WTC11 (cell line): ENCODE measurements at regions not wholly inside any gene's neighbourhood (a gene's known extent, or its start where the extent isn't known, plus 50 kb on each side); places are given as distances from the start of the nearest gene placed in this dataset.
A peak's percentile ranks its signal among the peaks of the same experiment; 100 is the strongest.

Experiments used
- ATAC-seq: fragments of 200-7000 bp; cut with Tn5 transposase; 2 replicates; pipeline ENCODE4 v1.10.0; 2021; ENCODE audit warnings: mild to moderate bottlenecking, moderate library complexity
- CTCF ChIA-PET: fragments of 300-600 bp; sonication (Branson Sonifier 250); formaldehyde crosslinking; loops from one replicate; lab custom pipeline; 2021; ENCODE audit warnings: antibody characterized with exemption; lab: Charles Lee
- POLR2A ChIA-PET: fragments of 350-600 bp; sonication (Branson Sonifier 250); formaldehyde crosslinking; loops from one replicate; lab custom pipeline; 2021; ENCODE audit warnings: antibody characterized with exemption; lab: Charles Lee
- DNase-seq: peaks from one replicate; pipeline ENCODE4 v3.0.0; 2021; ENCODE audit warnings: low spot score
- H3K27ac Mint-ChIP-seq: 2 replicates; pipeline ENCODE4 v1.8.0; 2021; ENCODE audit warnings: mixed read lengths
- H3K27me3 Mint-ChIP-seq: 2 replicates; pipeline ENCODE4 v1.8.0; 2021; ENCODE audit warnings: low read depth, mild to moderate bottlenecking, moderate library complexity, mixed read lengths
- H3K36me3 Mint-ChIP-seq: 2 replicates; pipeline ENCODE4 v1.8.0; 2021; ENCODE audit warnings: mixed read lengths
- H3K4me1 Mint-ChIP-seq: 2 replicates; pipeline ENCODE4 v1.8.0; 2022; ENCODE audit warnings: mixed read lengths
- H3K4me3 Mint-ChIP-seq: 2 replicates; pipeline ENCODE4 v1.8.0; 2021; ENCODE audit warnings: mild to moderate bottlenecking, moderate library complexity, mixed read lengths
- H3K9me3 Mint-ChIP-seq: 2 replicates; pipeline ENCODE4 v1.8.0; 2021; ENCODE audit warnings: mixed read lengths
- CBFB ChIP-seq: sonication (generic); formaldehyde crosslinking; IDR thresholded peaks from 2 replicates; pipeline ENCODE4 v1.8.1; 2022; ENCODE audit warnings: mild to moderate bottlenecking, low read depth, missing genetic modification reagents
- CREB1 ChIP-seq: sonication (generic); formaldehyde crosslinking; IDR thresholded peaks from 2 replicates; pipeline ENCODE4 v1.8.0; 2023; ENCODE audit warnings: mild to moderate bottlenecking, missing genetic modification reagents
- CTCF ChIP-seq: fragments of 200-600 bp; IDR thresholded peaks from 2 replicates; pipeline ENCODE4 v1.8.0; 2022; ENCODE audit warnings: antibody characterized with exemption
- ELF4 ChIP-seq: sonication (generic); formaldehyde crosslinking; IDR thresholded peaks from 2 replicates; pipeline ENCODE4 v1.8.1; 2022; ENCODE audit warnings: low read depth, mild to moderate bottlenecking, moderate library complexity, missing genetic modification reagents
- FOXJ3 ChIP-seq: sonication (generic); formaldehyde crosslinking; IDR thresholded peaks from 2 replicates; pipeline ENCODE4 v1.9.0; 2021; ENCODE audit warnings: missing genetic modification reagents, mild to moderate bottlenecking, borderline replicate concordance
- FOXP1 ChIP-seq: sonication (generic); formaldehyde crosslinking; IDR thresholded peaks from 2 replicates; pipeline ENCODE4 v1.8.0; 2022; ENCODE audit warnings: missing genetic modification reagents, mild to moderate bottlenecking, moderate library complexity, borderline replicate concordance
- GRHL2 ChIP-seq: fragments of 250-450 bp; sonication (Bioruptor Pico); IDR thresholded peaks from 2 replicates; pipeline ENCODE4 v1.8.0; 2022; ENCODE audit warnings: mild to moderate bottlenecking, moderate library complexity; ENCODE audit not compliant: insufficient replicate concordance, severe bottlenecking
- GTF2I ChIP-seq: fragments of 250-450 bp; sonication (Bioruptor Pico); conservative IDR thresholded peaks from 2 replicates; pipeline ENCODE4 v1.4.0; 2021; ENCODE audit warnings: mild to moderate bottlenecking
- HMGXB4 ChIP-seq: sonication (generic); formaldehyde crosslinking; IDR thresholded peaks from 2 replicates; pipeline ENCODE4 v1.8.1; 2023; ENCODE audit warnings: mild to moderate bottlenecking, moderate library complexity, missing genetic modification reagents
- JUN ChIP-seq: sonication (generic); formaldehyde crosslinking; IDR thresholded peaks from 2 replicates; pipeline ENCODE4 v1.8.0; 2023; ENCODE audit warnings: mild to moderate bottlenecking, missing genetic modification reagents
- KAT7 ChIP-seq: sonication (generic); formaldehyde crosslinking; IDR thresholded peaks from 2 replicates; pipeline ENCODE4 v1.8.1; 2023; ENCODE audit warnings: missing genetic modification reagents, mild to moderate bottlenecking, borderline replicate concordance
- NFATC4 ChIP-seq: fragments of 250-450 bp; sonication (Bioruptor Pico); IDR thresholded peaks from 2 replicates; pipeline ENCODE4 v1.9.0; 2021; ENCODE audit warnings: mild to moderate bottlenecking
- RELA ChIP-seq: sonication (generic); formaldehyde crosslinking; IDR thresholded peaks from 2 replicates; pipeline ENCODE4 v1.8.1; 2022; ENCODE audit warnings: missing genetic modification reagents, mild to moderate bottlenecking, borderline replicate concordance
- SMAD3 ChIP-seq: sonication (generic); formaldehyde crosslinking; IDR thresholded peaks from 2 replicates; pipeline ENCODE4 v1.8.0; 2022; ENCODE audit warnings: missing genetic modification reagents, mild to moderate bottlenecking, borderline replicate concordance
- ZNF121 ChIP-seq: sonication (generic); formaldehyde crosslinking; IDR thresholded peaks from 2 replicates; pipeline ENCODE4 v1.8.0; 2023; ENCODE audit warnings: missing genetic modification reagents
- ZNF138 ChIP-seq: sonication (generic); formaldehyde crosslinking; conservative IDR thresholded peaks from 2 replicates; pipeline ENCODE4 v1.8.1; 2022; ENCODE audit warnings: mild to moderate bottlenecking, moderate library complexity, missing genetic modification reagents
- ZNF396 ChIP-seq: fragments of 250-450 bp; sonication (Bioruptor Pico); IDR thresholded peaks from 2 replicates; pipeline ENCODE4 v1.8.0; 2021; ENCODE audit warnings: mild to moderate bottlenecking, moderate library complexity, borderline replicate concordance
- ZNF416 ChIP-seq: fragments of 250-450 bp; sonication (Bioruptor Pico); IDR thresholded peaks from 2 replicates; pipeline ENCODE4 v1.9.0; 2021; ENCODE audit warnings: mild to moderate bottlenecking, inconsistent platforms
- ZNF423 ChIP-seq: fragments of 250-450 bp; sonication (Bioruptor Pico); IDR thresholded peaks from 2 replicates; pipeline ENCODE4 v2.1.2; 2022; ENCODE audit warnings: mild to moderate bottlenecking, moderate library complexity
- TF ChIP-seq, protein P1 (sequence below): fragments of 250-450 bp; sonication (Bioruptor Pico); IDR thresholded peaks from 2 replicates; pipeline ENCODE4 v1.9.0; 2021; ENCODE audit warnings: moderate library complexity, mild to moderate bottlenecking, inconsistent platforms, borderline replicate concordance
- TF ChIP-seq, protein P2 (sequence below): fragments of 250-450 bp; sonication (Bioruptor Pico); conservative IDR thresholded peaks from 2 replicates; pipeline ENCODE4 v1.9.0; 2021; ENCODE audit warnings: mild to moderate bottlenecking
- TF ChIP-seq, protein P3 (sequence below): fragments of 250-450 bp; sonication (Bioruptor Pico); IDR thresholded peaks from 2 replicates; pipeline ENCODE4 v1.9.0; 2021; ENCODE audit warnings: mild to moderate bottlenecking, borderline replicate concordance

DNA sequence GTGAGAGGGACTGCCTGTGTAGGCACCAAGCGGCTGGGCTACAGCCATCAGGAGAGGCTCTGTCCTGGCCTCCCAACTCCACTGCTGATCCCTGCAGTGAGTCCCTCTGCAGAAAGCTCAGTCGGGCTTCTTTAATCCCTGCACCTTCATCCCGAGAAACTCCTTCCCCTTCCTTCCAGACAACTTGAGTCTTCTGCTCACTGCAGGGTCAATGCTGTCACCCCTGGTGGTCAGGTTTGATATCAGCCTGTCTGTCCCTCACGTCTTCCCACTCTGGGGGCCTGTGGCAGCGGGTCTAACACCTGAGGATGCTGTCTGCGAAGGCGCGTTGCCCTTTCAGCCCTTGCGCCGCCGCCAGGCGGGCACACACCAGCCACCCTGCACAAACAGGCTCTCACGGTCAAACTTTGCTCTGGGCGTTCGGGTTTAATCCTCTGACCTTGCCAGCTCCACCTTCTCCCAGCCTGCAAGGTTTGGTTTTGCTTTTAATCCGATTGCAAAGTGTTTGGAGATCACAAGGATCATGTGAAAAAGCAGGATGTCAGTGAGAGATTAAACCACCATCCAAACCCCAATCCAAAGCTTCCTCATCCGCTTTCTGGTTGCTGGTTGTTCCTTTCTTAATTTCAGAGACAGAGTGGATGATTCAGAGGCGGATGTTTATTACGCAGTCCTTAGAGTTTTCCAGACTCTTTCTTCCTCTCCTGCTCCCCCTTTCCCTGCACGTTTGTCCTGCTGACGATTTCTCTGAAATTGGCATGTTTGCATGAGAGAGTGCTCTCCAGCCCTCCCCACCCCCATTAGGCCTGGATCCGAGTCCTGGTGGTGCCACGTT is 74.8 kb upstream of the SLC34A2 start:
- Mint-ChIP-seq H3K36me3 (no peaks in the 10 kb centered on the region), H3K4me1 (peaks cover 47% of the 10 kb centered on the region), H3K9me3 (peaks cover 4% of the 10 kb centered on the region; the same call in 1 of the 2 replicates), H3K27me3 (no peaks in the 10 kb centered on the region), H3K27ac (0 out of 2 replicates have a peak overlapping the region, but pooled peaks have one; percentile 20), H3K4me3 (no peak overlapping the region)
- POLR2A ChIA-PET: no interaction called here
- CTCF ChIA-PET: interaction anchor here (1.5 kb wide), 1 partner anchor 8 kb away, joined by 3 read pairs; no protein-coding TSS in a partner anchor
- DNase-seq (peak; percentile 15), ATAC-seq (peak; percentile 23)
- TF ChIP-seq, protein P1, sequence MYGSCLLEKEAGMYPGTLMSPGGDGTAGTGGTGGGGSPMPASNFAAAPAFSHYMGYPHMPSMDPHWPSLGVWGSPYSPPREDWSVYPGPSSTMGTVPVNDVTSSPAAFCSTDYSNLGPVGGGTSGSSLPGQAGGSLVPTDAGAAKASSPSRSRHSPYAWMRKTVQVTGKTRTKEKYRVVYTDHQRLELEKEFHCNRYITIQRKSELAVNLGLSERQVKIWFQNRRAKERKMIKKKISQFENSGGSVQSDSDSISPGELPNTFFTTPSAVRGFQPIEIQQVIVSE: no peak
- no peak for TF ChIP-seq HMGXB4 (CRISPR knock-in tag)
- TF ChIP-seq NFATC4 (CRISPR knock-in tag): no peak
- TF ChIP-seq SMAD3: no peak

DNA sequence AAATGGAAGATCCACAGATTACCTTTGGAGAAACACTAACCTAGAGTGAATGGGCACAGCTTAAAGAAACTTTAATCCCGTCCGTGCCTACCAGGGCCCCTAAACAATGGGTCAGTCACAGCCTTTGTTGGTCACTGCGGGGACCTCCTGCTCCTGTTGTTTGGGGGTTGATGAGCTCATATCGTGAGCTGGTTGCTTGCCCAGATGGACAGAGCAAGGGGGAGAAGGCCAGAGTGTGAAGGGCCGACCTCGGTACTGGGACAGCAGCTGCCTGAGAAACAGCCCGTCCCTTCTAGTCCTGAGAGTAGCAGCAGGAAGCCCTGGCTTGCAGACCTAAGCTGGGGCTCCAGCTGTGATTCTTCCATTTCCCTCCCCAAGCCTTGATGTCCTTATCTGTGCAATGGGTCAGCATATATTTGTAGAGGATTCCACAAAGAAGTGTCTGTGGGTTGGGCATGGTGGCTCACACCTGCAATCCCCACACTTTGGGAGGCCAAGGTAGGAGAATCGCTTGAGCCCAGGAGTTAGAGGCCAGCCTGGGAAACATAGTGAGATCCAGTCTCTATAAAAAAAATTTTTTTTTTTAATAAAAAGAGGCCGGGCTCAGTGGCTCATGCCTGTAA is 69.6 kb upstream of the SLC34A2 start:
- no peaks in the 10 kb centered on the region for H3K27me3 Mint-ChIP-seq
- no peaks in the 10 kb centered on the region for H3K36me3 Mint-ChIP-seq
- TF ChIP-seq, protein P2, sequence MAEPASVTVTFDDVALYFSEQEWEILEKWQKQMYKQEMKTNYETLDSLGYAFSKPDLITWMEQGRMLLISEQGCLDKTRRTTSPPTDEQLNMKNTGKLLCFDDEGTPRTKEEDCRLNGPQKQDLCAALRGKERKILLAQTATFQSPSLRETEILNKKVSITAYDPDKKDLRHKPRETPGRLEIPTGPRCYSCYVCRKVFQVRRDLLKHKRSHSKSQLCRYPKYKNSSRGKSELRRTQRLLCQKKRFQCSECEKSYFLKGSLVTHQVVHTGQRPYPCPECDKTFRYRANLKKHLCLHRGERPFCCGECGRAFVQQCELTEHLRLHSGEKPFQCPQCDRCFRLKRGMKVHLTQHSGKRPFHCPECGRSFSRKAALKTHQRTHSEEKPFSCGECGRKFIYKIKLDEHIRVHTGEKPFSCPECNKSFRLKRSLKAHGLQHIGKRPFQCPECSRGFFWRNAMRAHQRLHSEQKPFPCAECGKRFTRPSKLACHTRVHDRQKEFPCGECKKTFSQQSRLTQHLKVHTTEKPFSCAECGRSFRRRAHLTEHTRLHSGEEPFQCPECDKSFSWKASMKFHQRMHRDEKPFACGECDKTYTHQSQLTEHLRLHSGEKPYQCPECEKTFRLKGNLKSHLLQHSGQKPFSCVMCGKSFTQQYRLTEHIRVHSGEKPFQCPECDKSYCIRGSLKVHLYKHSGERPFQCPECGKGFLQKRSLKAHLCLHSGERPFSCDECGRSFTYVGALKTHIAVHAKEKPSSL: no peak
- TF ChIP-seq CBFB (CRISPR knock-in tag) (no peak), CREB1 (CRISPR knock-in tag) (no peak), FOXJ3 (CRISPR knock-in tag) (no peak), KAT7 (CRISPR knock-in tag) (no peak), ZNF423 (CRISPR knock-in tag) (peak; percentile 23; the same call in 1 of the 2 replicates), ZNF121 (CRISPR knock-in tag) (peak; percentile 78; the same call in 1 of the 2 replicates), FOXP1 (CRISPR knock-in tag) (no peak), ELF4 (no peak), CTCF (no peak), GTF2I (CRISPR knock-in tag) (peak; percentile 98), GRHL2 (no peak), ZNF396 (CRISPR knock-in tag) (0 out of 2 replicates have a peak, but pooled peaks have one; percentile 64), RELA (CRISPR knock-in tag) (no peak), ZNF138 (CRISPR knock-in tag) (no peak), ZNF416 (CRISPR knock-in tag) (no peak), JUN (CRISPR knock-in tag) (no peak)
- TF ChIP-seq, protein P3, sequence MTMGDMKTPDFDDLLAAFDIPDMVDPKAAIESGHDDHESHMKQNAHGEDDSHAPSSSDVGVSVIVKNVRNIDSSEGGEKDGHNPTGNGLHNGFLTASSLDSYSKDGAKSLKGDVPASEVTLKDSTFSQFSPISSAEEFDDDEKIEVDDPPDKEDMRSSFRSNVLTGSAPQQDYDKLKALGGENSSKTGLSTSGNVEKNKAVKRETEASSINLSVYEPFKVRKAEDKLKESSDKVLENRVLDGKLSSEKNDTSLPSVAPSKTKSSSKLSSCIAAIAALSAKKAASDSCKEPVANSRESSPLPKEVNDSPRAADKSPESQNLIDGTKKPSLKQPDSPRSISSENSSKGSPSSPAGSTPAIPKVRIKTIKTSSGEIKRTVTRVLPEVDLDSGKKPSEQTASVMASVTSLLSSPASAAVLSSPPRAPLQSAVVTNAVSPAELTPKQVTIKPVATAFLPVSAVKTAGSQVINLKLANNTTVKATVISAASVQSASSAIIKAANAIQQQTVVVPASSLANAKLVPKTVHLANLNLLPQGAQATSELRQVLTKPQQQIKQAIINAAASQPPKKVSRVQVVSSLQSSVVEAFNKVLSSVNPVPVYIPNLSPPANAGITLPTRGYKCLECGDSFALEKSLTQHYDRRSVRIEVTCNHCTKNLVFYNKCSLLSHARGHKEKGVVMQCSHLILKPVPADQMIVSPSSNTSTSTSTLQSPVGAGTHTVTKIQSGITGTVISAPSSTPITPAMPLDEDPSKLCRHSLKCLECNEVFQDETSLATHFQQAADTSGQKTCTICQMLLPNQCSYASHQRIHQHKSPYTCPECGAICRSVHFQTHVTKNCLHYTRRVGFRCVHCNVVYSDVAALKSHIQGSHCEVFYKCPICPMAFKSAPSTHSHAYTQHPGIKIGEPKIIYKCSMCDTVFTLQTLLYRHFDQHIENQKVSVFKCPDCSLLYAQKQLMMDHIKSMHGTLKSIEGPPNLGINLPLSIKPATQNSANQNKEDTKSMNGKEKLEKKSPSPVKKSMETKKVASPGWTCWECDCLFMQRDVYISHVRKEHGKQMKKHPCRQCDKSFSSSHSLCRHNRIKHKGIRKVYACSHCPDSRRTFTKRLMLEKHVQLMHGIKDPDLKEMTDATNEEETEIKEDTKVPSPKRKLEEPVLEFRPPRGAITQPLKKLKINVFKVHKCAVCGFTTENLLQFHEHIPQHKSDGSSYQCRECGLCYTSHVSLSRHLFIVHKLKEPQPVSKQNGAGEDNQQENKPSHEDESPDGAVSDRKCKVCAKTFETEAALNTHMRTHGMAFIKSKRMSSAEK: no peak
- ChIA-PET CTCF (interaction anchor here (0.8 to 2.7 kb wide), 3 partner anchors 19 to 145 kb away, joined by 4 to 14 read pairs (median 6); no protein-coding TSS in a partner anchor), POLR2A (no interaction called here)
- no peak overlapping the region for H3K4me3 Mint-ChIP-seq
- H3K4me1 Mint-ChIP-seq: peaks cover 32% of the 10 kb centered on the region
- peak; percentile 25 for ATAC-seq
- H3K9me3 Mint-ChIP-seq: peaks cover 4% of the 10 kb centered on the region; the same call in 1 of the 2 replicates
- peak overlapping the region; percentile 29; the same call in 1 of the 2 replicates for H3K27ac Mint-ChIP-seq
- no peak for DNase-seq
